SK-N-SH treated with all-trans-retinoic acid at 6 μM for 48 hours (cell line): ENCODE measurements at regions not wholly inside any gene's neighbourhood (a gene's known extent, or its start where the extent isn't known, plus 50 kb on each side); places are given as distances from the start of the nearest gene placed in this dataset.

Experiments used
- BACH2 ChIP-seq: fragments of 250-450 bp; sonication (Bioruptor Pico); IDR thresholded peaks from 2 replicates; pipeline ENCODE4 v1.9.0; 2021; ENCODE audit warnings: mild to moderate bottlenecking, borderline replicate concordance
- ISL1 ChIP-seq: fragments of 250-450 bp; sonication (Bioruptor Pico); IDR thresholded peaks from 2 replicates; pipeline ENCODE4 v2.1.2; 2022; ENCODE audit warnings: mild to moderate bottlenecking, moderate library complexity
- SNAI2 ChIP-seq: fragments of 250-450 bp; sonication (Bioruptor Pico); IDR thresholded peaks from 2 replicates; pipeline ENCODE4 v1.5.0; 2020; ENCODE audit warnings: mild to moderate bottlenecking, moderate library complexity
- TOX ChIP-seq: fragments of 250-450 bp; sonication (Bioruptor Pico); IDR thresholded peaks from 2 replicates; pipeline ENCODE4 v1.8.0; 2021; ENCODE audit warnings: mild to moderate bottlenecking, moderate library complexity, borderline replicate concordance
- TSHZ2 ChIP-seq: fragments of 250-450 bp; sonication (Bioruptor Pico); IDR thresholded peaks from 2 replicates; pipeline ENCODE4 v1.5.0; 2020; ENCODE audit warnings: mild to moderate bottlenecking, moderate library complexity
- ZFP3 ChIP-seq: fragments of 250-450 bp; sonication (Bioruptor Pico); IDR thresholded peaks from 2 replicates; pipeline ENCODE4 v1.5.0; 2020; ENCODE audit warnings: mild to moderate bottlenecking, moderate library complexity
- ZNF565 ChIP-seq: fragments of 450-650 bp; formaldehyde crosslinking; conservative IDR thresholded peaks from 2 replicates; pipeline ENCODE4 v1.5.0; 2020; ENCODE audit warnings: low read depth, mild to moderate bottlenecking, moderate library complexity
- TF ChIP-seq, protein P1 (sequence below): fragments of 250-450 bp; sonication (Bioruptor Pico); IDR thresholded peaks from 2 replicates; pipeline ENCODE4 v1.8.0; 2020; ENCODE audit warnings: mild to moderate bottlenecking, moderate library complexity, borderline replicate concordance

GRCh38 chrX:21194526-21194925 lies 179.7 kb upstream of the CNKSR2 start:
- TF ChIP-seq TSHZ2 (no peak), ZNF565 (no peak), ZFP3 (CRISPR knock-in tag) (no peak), ISL1 (CRISPR knock-in tag) (no peak), SNAI2 (CRISPR knock-in tag) (no peak), TOX (CRISPR knock-in tag) (no peak), BACH2 (CRISPR knock-in tag) (no peak)
- TF ChIP-seq, protein P1, sequence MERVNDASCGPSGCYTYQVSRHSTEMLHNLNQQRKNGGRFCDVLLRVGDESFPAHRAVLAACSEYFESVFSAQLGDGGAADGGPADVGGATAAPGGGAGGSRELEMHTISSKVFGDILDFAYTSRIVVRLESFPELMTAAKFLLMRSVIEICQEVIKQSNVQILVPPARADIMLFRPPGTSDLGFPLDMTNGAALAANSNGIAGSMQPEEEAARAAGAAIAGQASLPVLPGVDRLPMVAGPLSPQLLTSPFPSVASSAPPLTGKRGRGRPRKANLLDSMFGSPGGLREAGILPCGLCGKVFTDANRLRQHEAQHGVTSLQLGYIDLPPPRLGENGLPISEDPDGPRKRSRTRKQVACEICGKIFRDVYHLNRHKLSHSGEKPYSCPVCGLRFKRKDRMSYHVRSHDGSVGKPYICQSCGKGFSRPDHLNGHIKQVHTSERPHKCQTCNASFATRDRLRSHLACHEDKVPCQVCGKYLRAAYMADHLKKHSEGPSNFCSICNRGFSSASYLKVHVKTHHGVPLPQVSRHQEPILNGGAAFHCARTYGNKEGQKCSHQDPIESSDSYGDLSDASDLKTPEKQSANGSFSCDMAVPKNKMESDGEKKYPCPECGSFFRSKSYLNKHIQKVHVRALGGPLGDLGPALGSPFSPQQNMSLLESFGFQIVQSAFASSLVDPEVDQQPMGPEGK (CRISPR knock-in tag), result no peak
